Stimulated activated CD4-positive, alpha-beta T cell treated with anti-CD3 and anti-CD28 coated beads, Interleukin-15, amount 100 ng/mL, for 48 hours (primary cell): ENCODE measurements at regions not wholly inside any gene's neighbourhood (a gene's known extent, or its start where the extent isn't known, plus 50 kb on each side); places are given as distances from the start of the nearest gene placed in this dataset.

Source experiments
- DNase-seq, 2 donors: peaks; one replicate each; pipeline ENCODE4 v3.0.0-alpha.2; 2020; ENCODE audit warnings: low read depth in 2 of 2

- DNase-seq = no peak
Measured at GRCh38 chr5:174235221-174236011, 189.9 kb downstream of the NSG2 start.

- DNase-seq = no peak
Measured at GRCh38 chr5:174236070-174236469, 190.6 kb downstream of the NSG2 start.

- no peak for DNase-seq
Measured at GRCh38 chr5:174239718-174240117, 194.2 kb downstream of the NSG2 start.

- DNase-seq = no peak
Measured at GRCh38 chr5:174242573-174242972, 197.1 kb downstream of the NSG2 start.

- DNase-seq = no peak
Measured at GRCh38 chr5:174243904-174244303, 198.4 kb downstream of the NSG2 start.

GRCh38 chr5:174245516-174246075 lies 200.1 kb downstream of the NSG2 start:
- DNase-seq = no peak

- DNase-seq = no peak
Measured at GRCh38 chr5:174246743-174247142, 201.2 kb downstream of the NSG2 start.

- no peak for DNase-seq
Measured at GRCh38 chr5:174247301-174247700, 201.8 kb downstream of the NSG2 start.

- DNase-seq = no peak
Measured at GRCh38 chr5:174251305-174252000, 205.9 kb downstream of the NSG2 start.

- no peak for DNase-seq
Measured at GRCh38 chr5:174252121-174252520, 206.6 kb downstream of the NSG2 start.

- no peak for DNase-seq
Measured at GRCh38 chr5:174259696-174260420, 214.4 kb downstream of the NSG2 start.

GRCh38 chr5:174271316-174271715 lies 225.8 kb downstream of the NSG2 start:
- no peak for DNase-seq

- DNase-seq = no peak
Measured at GRCh38 chr5:174272671-174273070, 227.2 kb downstream of the NSG2 start.

GRCh38 chr5:174273325-174273724 lies 227.8 kb downstream of the NSG2 start:
- DNase-seq = no peak

- no peak for DNase-seq
Measured at GRCh38 chr5:174275959-174276358, 230.5 kb downstream of the NSG2 start.

- DNase-seq = no peak
Measured at GRCh38 chr5:174281089-174281760, 235.7 kb downstream of the NSG2 start.

GRCh38 chr5:174281855-174282254 lies 236.3 kb downstream of the NSG2 start:
- no peak for DNase-seq

- DNase-seq = no peak
Measured at GRCh38 chr5:174282391-174282790, 236.9 kb downstream of the NSG2 start.

- no peak for DNase-seq
Measured at GRCh38 chr5:174283211-174284005, 237.9 kb downstream of the NSG2 start.

GRCh38 chr5:174284873-174285272 lies 239.4 kb downstream of the NSG2 start:
- DNase-seq = no peak

- DNase-seq = no peak
Measured at GRCh38 chr5:174287761-174288160, 242.3 kb downstream of the NSG2 start.
